GM18907 (cell line): ENCODE measurements at regions not wholly inside any gene's neighbourhood (a gene's known extent, or its start where the extent isn't known, plus 50 kb on each side); places are given as distances from the start of the nearest gene placed in this dataset.

Experiments
- ATAC-seq: cut with Tn5 transposase; IDR thresholded peaks from one replicate; pipeline ENCODE4 v1.9.1; 2021; ENCODE audit warnings: mild to moderate bottlenecking, moderate library complexity; ENCODE audit not compliant: unreplicated experiment

DNA sequence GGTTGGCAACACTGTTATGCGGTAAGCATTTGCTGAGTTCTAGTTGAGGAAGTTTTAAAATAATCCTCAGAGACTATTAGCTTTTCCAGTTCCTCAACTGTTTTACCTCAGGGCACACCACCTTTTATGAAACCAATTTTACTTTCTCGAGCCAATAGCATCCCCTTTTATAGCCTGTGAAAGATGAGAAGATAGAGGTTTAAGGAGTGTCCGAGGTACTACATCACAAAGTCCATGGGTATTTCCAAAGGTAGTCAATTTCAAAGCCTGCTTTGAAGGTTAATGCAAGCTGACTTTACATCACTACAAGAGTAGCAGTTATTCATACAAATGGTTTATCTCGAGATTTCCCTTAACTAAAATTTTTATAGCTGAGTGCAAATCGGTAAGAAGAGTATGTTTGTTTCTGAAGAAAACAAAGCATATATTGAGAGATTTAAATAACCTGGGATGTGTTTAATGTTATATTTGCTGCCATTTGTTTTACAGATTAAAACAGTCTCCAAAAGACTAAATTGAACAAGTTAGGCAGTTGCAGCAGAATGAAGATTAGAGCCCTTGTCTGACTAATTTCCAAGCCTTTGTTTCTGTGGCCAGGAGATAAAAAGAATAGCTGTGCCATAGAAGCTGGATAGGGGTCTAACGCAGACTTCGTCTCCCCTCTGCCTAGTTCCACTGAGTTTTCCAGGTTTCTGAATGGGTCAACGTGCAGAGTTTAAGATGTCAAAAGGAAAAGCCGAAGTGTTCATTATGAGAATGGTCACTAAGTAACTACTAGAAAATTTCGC, 74.7 kb upstream of the TRPC4 start:
- no peak for ATAC-seq

DNA sequence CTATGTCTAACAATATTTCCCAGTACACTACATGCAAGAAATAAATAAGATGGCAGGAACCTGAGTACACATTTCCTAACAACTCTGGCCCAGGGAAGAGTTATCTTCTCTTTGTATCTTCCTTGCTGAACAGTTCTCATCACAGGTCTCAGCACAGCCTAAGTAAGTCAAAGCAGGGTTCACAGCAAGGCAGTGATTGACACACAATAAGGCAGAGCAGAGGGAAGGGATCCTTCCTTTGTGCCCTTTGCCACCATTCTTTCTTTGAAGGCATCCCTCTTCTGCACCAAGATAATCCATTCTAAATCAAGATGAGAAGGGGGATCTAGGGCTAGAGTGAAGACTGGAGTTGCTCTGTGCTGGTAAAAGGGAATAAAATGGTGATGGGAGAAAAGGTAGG, 73.4 kb upstream of the TRPC4 start:
- no peak for ATAC-seq

- ATAC-seq: no peak
These were observed 65.0 kb upstream of the TRPC4 start for GRCh38 chr13:37934339-37935191.

DNA sequence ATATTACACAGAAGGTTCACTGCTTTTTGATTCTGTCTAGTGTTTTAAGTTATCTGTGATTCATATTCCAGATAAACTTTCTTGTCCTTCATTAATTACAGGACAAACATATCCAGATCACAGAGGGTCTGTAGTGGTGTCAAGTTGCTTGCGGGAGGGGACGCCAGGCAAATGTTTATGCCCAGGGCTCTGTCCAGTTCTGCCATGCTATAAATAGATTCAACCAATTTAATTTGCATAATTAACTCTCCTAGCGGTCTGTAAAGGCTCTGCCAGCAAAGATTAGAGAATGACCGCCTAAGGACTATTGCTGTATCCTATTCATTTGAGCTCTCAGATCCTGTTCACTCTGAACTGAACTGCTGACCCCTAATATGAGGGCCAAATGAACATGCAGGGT, 59.7 kb upstream of the TRPC4 start:
- no peak for ATAC-seq

DNA sequence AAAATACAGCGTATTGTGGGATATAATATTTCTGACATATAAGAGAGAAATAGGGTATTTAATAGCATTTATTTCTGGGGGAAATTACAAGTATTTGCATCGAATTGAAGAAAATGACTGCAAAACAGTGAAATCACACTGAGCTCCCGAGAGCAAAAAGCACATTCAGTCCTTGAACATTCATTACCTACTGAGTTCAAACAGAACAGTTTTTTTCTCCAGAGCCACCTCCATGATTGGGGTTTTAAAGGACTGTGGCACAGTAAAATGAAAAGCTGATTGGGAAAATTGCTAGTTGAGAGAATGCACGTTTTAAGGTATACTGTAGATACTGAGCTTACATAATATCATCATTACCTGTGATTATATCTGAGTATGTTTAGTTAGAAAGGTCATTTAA, 58.0 kb upstream of the TRPC4 start:
- ATAC-seq: no peak

DNA sequence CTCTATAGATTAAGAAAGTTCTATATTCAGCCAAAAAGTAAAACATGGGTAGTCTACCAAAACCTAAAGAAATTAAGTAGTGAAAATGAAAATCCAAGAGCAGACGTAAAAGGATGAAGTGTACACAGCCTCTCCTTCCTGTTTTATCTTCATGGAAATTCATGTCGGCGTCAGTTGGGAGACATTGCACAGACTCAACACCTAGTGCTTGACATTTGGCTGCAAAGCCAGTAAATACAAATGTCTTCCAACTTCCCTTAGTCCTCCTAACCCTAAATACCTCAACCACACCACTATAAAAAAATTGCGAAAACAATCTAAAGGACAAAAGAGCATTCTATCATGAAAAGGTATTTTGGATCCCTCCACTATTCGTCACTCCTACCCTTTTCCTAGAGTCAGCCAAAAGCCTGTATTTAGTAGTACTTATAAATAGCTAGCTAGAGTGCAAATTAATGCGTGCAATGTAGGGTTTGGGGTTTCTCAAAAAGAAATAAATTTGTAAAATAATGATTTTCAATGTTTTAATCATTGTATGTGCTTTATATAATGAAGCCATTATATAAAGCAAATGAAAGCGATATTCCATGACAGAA, 56.4 kb upstream of the TRPC4 start:
- no peak for ATAC-seq

GRCh38 chr13:37923236-37923635, 53.7 kb upstream of the TRPC4 start:
- ATAC-seq: no peak

DNA sequence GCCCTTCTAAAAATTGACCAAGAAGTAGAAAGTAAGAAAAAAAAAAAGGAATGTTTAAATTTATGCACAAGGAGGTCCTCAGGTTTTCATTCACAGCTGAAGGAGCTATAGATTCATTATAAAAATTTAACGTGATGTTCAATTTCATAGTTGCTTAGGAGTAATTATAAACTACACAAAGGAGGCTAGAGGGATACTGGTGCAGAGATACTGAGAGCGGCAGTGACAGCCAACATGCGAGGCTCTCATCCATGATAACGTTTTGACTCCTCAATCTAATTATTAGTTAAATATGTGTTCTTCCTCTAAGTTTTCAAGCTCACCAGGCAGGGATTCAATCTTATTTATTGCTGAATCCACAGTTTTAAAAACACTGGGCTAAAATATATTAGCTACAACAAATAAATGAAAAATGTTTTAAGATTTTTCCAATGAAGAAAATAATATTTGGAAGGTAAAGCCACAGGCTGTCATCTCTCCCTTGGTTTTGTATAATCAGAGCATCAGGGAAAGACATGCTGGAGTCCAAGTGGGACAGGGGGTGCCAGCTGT, 49.8 kb upstream of the TRPC4 start:
- no peak for ATAC-seq
